Adrenal gland (tissue), 9 donors: ENCODE measurements at regions not wholly inside any gene's neighbourhood (a gene's known extent, or its start where the extent isn't known, plus 50 kb on each side); places are given as distances from the start of the nearest gene placed in this dataset.
A peak's percentile ranks its signal among the peaks of the same experiment; 100 is the strongest.

ENCODE experiments used
- DNase-seq, 7 donors: peaks; one replicate each; pipeline ENCODE4 v3.0.0-alpha.2; 2019 to 2020
- H3K27ac ChIP-seq, 5 donors: fragments of 200-600 bp; sonication (generic) in 4 of 5; 1 replicate in 3 of 5; 2 replicates in 2 of 5; pipeline versions ENCODE4 v1.5.1 to v1.8.0; 2016 to 2020; ENCODE audit warnings: mild to moderate bottlenecking in 1 of 5
- H3K27me3 ChIP-seq: fragments of 200-600 bp; 2 replicates; pipeline ENCODE4 v1.8.0; 2021
- H3K36me3 ChIP-seq, 2 donors: fragments of 200-600 bp; replicated peaks in 1 of 2; 1 replicate in 1 of 2; 2 replicates in 1 of 2; pipeline versions ENCODE4 v1.5.1 to v1.8.0; 2018 to 2022
- H3K4me1 ChIP-seq, 2 donors: fragments of 200-600 bp; replicated peaks in 1 of 2; 1 replicate in 1 of 2; 2 replicates in 1 of 2; pipeline versions ENCODE4 v1.5.1 to v1.8.0; 2018 to 2021
- H3K4me3 ChIP-seq, 4 donors: fragments of 200-600 bp; sonication (generic) in 3 of 4; one replicate each; pipeline ENCODE4 v1.5.1; 2016 to 2018
- H3K9me3 ChIP-seq, 3 donors: fragments of 200-600 bp; sonication (generic) in 1 of 3; replicated peaks in 1 of 3; 1 replicate in 2 of 3; 2 replicates in 1 of 3; pipeline versions ENCODE4 v1.5.1 to v1.8.0; 2016 to 2021
- POLR2A ChIP-seq, 2 donors: fragments of 450-650 bp; IDR thresholded peaks; one replicate each; pipeline ENCODE4 v1.6.1; 2017; ENCODE audit warnings: antibody characterized with exemption in 2 of 2, mild to moderate bottlenecking in 2 of 2, moderate library complexity in 1 of 2
- WGBS, 4 donors: extraction: QIAGEN DNeasy Blood & Tissue Kit in 2 of 4; methylation state at CpG; one replicate each; pipeline versions ENCODE4 v1.1.5 to v1.1.7; 2013 to 2017; 5-methylcytosine and 5-hydroxymethylcytosine counted together
- intact Hi-C, 2 donors: fragments of 100-400 bp; cut with DNase I; formaldehyde crosslinking; loops; one replicate each; pipeline versions ENCODE4 v1.14.1 to v1.15.0; 2022 to 2023
- TF ChIP-seq, protein P1 (sequence below), 6 experiments: fragments of 450-650 bp in 4 of 6; fragments of 200-600 bp in 2 of 6; sonication (generic) in 1 of 6; IDR thresholded peaks; 1 replicate in 5 of 6; 2 replicates in 1 of 6; pipeline versions ENCODE4 v1.5.1 to v1.8.0; 2016 to 2021; ENCODE audit warnings: antibody characterized with exemption in 6 of 6, mild to moderate bottlenecking in 2 of 6, moderate library complexity in 1 of 6
- donor health status: healthy with polysubstance abuse.
- donor health status: Bipolar disorder and iron deficiency.
- donor health status: DM: yes; HTN: yes; CAD: no.
- donor health status: DM: no; HTN: no; CAD: no.
- donor health status: DM: no; HTN: no; CAD: no.

DNA sequence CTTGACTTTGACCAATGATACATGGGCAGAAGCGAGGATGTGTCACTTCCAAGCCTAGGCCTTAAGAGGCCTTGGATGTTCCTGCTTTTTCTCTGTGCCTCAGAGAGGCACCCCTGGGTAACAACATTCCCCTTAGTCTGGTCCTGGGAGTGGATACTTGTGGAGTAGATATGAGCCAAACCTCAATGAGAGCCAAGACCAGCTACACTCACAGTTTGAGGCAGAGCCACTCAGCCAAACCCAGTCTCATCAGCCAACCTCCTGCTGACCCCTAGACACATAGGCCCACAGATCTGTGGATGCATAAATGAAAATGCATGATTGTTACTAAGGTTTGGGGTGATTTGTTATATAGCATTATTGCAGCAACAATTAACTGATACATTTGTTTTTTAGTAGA, 114.2 kb downstream of the ZNF621 start:
- 95 to 100% (median 100%) methylated on average over 1 of the region's 1 CpG for WGBS, 4 donors
- no peaks in the 10 kb centered on the region for H3K36me3 ChIP-seq
- H3K4me3 ChIP-seq, result no peak overlapping the region
- intact Hi-C loops, result no loop called here
- H3K4me1 ChIP-seq, result no peaks in the 10 kb centered on the region
- DNase-seq, result no peak
- H3K27ac ChIP-seq, result no peak overlapping the region
- H3K9me3 ChIP-seq, result no peaks in the 10 kb centered on the region
- H3K27me3 ChIP-seq, result no peaks in the 10 kb centered on the region
- TF ChIP-seq, protein P1, sequence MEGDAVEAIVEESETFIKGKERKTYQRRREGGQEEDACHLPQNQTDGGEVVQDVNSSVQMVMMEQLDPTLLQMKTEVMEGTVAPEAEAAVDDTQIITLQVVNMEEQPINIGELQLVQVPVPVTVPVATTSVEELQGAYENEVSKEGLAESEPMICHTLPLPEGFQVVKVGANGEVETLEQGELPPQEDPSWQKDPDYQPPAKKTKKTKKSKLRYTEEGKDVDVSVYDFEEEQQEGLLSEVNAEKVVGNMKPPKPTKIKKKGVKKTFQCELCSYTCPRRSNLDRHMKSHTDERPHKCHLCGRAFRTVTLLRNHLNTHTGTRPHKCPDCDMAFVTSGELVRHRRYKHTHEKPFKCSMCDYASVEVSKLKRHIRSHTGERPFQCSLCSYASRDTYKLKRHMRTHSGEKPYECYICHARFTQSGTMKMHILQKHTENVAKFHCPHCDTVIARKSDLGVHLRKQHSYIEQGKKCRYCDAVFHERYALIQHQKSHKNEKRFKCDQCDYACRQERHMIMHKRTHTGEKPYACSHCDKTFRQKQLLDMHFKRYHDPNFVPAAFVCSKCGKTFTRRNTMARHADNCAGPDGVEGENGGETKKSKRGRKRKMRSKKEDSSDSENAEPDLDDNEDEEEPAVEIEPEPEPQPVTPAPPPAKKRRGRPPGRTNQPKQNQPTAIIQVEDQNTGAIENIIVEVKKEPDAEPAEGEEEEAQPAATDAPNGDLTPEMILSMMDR (IDR thresholded peaks at IDR 0.05), result no peak
- no peak for TF ChIP-seq POLR2A (IDR thresholded peaks at IDR 0.05)

DNA sequence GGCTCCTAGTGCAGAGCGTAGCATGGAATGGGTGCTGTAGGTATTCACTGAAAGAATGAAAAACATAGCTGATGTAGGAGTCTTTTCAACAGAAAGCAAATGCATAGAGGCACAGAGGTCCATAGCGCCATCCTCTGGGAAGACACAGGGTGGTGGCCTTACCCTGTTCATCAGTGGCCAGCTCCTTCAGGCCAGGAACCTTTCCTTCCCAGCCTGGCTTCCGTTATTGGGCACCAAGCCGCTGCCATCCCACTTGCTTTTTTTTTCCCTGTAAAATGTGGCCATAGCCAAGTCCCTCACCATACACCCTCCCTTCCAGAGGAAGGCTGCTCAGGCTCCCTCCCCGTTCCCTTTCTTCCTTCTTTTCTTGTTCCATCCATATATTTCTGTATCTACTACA, 118.1 kb downstream of the ZNF621 start:
- no peaks in the 10 kb centered on the region for H3K9me3 ChIP-seq
- no peak overlapping the region for H3K27ac ChIP-seq
- H3K4me1 ChIP-seq, result no peaks in the 10 kb centered on the region
- no peaks in the 10 kb centered on the region for H3K27me3 ChIP-seq
- WGBS, 4 donors, result 79 to 88% (median 82%) methylated on average over 5 of the region's 5 CpGs
- H3K36me3 ChIP-seq, result no peaks in the 10 kb centered on the region
- H3K4me3 ChIP-seq, result no peak overlapping the region
- no peak for DNase-seq
- intact Hi-C loops, result no loop called here
- TF ChIP-seq, protein P1 (IDR thresholded peaks at IDR 0.05), result no peak
- no peak for TF ChIP-seq POLR2A (IDR thresholded peaks at IDR 0.05)

- Histone ChIP-seq H3K36me3 (no peaks in the 10 kb centered on the region), H3K27ac (no peak overlapping the region), H3K9me3 (peaks cover 0 to 4% (median 0%) of the 10 kb centered on the region in 3 donors), H3K27me3 (no peaks in the 10 kb centered on the region), H3K4me3 (no peak overlapping the region), H3K4me1 (no peaks in the 10 kb centered on the region)
- DNase-seq, result peak in 3 of 7 donors; percentile 8 to 24 (median 11)
- 58 to 78% (median 72%) methylated on average over 3 of the region's 3 CpGs for WGBS, 4 donors
- intact Hi-C loops, result no loop called here
- TF ChIP-seq, protein P1 (IDR thresholded peaks at IDR 0.05), result no peak
- no peak for TF ChIP-seq POLR2A (IDR thresholded peaks at IDR 0.05)
Measured at GRCh38 chr3:40645883-40646282, 121.1 kb downstream of the ZNF621 start.

- H3K27me3 ChIP-seq, result no peaks in the 10 kb centered on the region
- peaks cover 0 to 4% (median 0%) of the 10 kb centered on the region in 3 donors for H3K9me3 ChIP-seq
- no peak for DNase-seq
- intact Hi-C loops, result no loop called here
- H3K36me3 ChIP-seq, result no peaks in the 10 kb centered on the region
- WGBS, 4 donors, result 83 to 100% (median 88%) methylated on average over 4 of the region's 4 CpGs
- H3K27ac ChIP-seq, result no peak overlapping the region
- H3K4me3 ChIP-seq, result no peak overlapping the region
- no peaks in the 10 kb centered on the region for H3K4me1 ChIP-seq
- no peak for TF ChIP-seq POLR2A (IDR thresholded peaks at IDR 0.05)
Measured at GRCh38 chr3:40649346-40649745, 124.6 kb downstream of the ZNF621 start.

GRCh38 chr3:40652072-40652471, 127.3 kb downstream of the ZNF621 start:
- Histone ChIP-seq H3K4me3 (no peak overlapping the region), H3K27ac (no peak overlapping the region), H3K4me1 (no peaks in the 10 kb centered on the region), H3K27me3 (no peaks in the 10 kb centered on the region), H3K36me3 (no peaks in the 10 kb centered on the region), H3K9me3 (peaks cover 0 to 4% (median 0%) of the 10 kb centered on the region in 3 donors)
- TF ChIP-seq, protein P1 (IDR thresholded peaks at IDR 0.05), result no peak
- no peak for TF ChIP-seq POLR2A (IDR thresholded peaks at IDR 0.05)
- intact Hi-C loops, result no loop called here
- DNase-seq, result no peak
- WGBS, 4 donors, result 87 to 92% (median 88%) methylated on average over 5 of the region's 5 CpGs
